ENCODE measurements at regions not wholly inside any gene's neighbourhood (a gene's known extent, or its start where the extent isn't known, plus 50 kb on each side); places are given as distances from the start of the nearest gene placed in this dataset.

DNA sequence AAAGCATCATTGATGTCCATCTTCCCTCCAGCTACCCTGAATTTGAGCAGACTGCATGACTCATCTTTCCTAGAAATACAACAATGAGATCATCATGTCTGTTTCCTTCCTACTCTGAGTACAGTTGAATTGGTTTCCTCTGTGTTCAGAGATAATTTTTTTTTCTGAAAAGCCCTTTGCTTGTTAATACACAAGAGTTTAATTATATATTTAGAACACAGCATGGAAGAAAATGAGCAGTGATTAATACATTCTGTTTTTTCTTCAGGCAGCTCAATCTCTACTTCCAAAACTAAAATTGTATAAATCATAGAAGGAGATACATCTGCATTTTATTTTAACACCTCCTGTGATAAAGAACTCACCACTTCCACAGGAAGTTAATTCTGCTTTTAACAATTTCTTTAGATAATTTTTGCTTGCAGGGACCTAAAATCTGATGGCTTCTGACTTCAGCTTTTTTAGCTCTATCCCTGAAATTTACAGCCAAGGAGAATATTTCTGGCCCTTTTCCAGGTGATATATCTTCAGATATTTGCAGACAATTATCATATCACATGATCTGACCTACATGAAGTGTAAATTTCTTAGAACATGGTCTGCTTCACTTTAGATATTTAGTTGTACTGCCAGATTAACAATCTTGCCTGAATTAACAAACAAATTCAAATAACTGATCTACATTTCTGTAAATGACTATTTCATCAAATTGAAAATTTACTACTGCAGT lies 249.0 kb downstream of the TRIB2 start:
- TF ChIP-seq, protein P1, sequence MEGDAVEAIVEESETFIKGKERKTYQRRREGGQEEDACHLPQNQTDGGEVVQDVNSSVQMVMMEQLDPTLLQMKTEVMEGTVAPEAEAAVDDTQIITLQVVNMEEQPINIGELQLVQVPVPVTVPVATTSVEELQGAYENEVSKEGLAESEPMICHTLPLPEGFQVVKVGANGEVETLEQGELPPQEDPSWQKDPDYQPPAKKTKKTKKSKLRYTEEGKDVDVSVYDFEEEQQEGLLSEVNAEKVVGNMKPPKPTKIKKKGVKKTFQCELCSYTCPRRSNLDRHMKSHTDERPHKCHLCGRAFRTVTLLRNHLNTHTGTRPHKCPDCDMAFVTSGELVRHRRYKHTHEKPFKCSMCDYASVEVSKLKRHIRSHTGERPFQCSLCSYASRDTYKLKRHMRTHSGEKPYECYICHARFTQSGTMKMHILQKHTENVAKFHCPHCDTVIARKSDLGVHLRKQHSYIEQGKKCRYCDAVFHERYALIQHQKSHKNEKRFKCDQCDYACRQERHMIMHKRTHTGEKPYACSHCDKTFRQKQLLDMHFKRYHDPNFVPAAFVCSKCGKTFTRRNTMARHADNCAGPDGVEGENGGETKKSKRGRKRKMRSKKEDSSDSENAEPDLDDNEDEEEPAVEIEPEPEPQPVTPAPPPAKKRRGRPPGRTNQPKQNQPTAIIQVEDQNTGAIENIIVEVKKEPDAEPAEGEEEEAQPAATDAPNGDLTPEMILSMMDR (IDR thresholded peaks at IDR 0.05; ENCODE audit: borderline replicate concordance, extremely low read depth, low read length, poor library complexity, severe bottlenecking): no peak
- TF ChIP-seq EZH2 (IDR thresholded peaks at IDR 0.05; ENCODE audit: borderline replicate concordance, low read depth, low read length, severe bottlenecking): no peak
